ENCODE measurements at regions not wholly inside any gene's neighbourhood (a gene's known extent, or its start where the extent isn't known, plus 50 kb on each side); places are given as distances from the start of the nearest gene placed in this dataset.

- TF ChIP-seq CTCF (IDR thresholded peaks at IDR 0.05), result no peak
- TF ChIP-seq POLR2A (IDR thresholded peaks at IDR 0.05), result no peak
These were observed 144.8 kb upstream of the NDUFV2 start for GRCh38 chr18:8957731-8958130.
